Neural cell (in vitro differentiated cells): ENCODE measurements at regions not wholly inside any gene's neighbourhood (a gene's known extent, or its start where the extent isn't known, plus 50 kb on each side); places are given as distances from the start of the nearest gene placed in this dataset.

Experiments used
- H2AFZ ChIP-seq: fragments of 200-600, 300-800 bp; sonication (generic), shearing (Covaris generic); 2 replicates; pipeline ENCODE4 v1.6.0; 2014; ENCODE audit warnings: low read depth, mild to moderate bottlenecking, antibody characterized with exemption, low read length, moderate library complexity
- H3F3A ChIP-seq: fragments of 200-600 bp; shearing (Covaris generic); 2 replicates; pipeline ENCODE4 v1.6.1; 2016; ENCODE audit warnings: mild to moderate bottlenecking, moderate library complexity, mixed read lengths, antibody characterized with exemption, low read length; ENCODE audit not compliant: insufficient read depth, poor library complexity, severe bottlenecking
- H3K27ac ChIP-seq: fragments of 200-600, 300-800 bp; sonication (generic), shearing (Covaris generic); 2 replicates; pipeline ENCODE4 v1.5.1; 2014; ENCODE audit warnings: mild to moderate bottlenecking, low read length, moderate library complexity
- H3K27me3 ChIP-seq: fragments of 300-800, 200-600 bp; sonication (generic), shearing (Covaris generic); 2 replicates; pipeline ENCODE4 v1.6.0; 2014; ENCODE audit warnings: mild to moderate bottlenecking, low read depth, low read length, moderate library complexity; ENCODE audit not compliant: insufficient read depth
- H3K36me3 ChIP-seq: fragments of 300-800, 200-600 bp; sonication (generic), shearing (Covaris generic); 2 replicates; pipeline ENCODE4 v1.5.1; 2014; ENCODE audit warnings: mild to moderate bottlenecking, antibody characterized with exemption, low read length, moderate library complexity; ENCODE audit not compliant: insufficient read depth
- H3K4me2 ChIP-seq: fragments of 300-800, 200-600 bp; sonication (generic), shearing (Covaris generic); 2 replicates; pipeline ENCODE4 v1.6.0; 2014; ENCODE audit warnings: mild to moderate bottlenecking, low read length
- H3K4me3 ChIP-seq: fragments of 300-800, 200-600 bp; sonication (generic), shearing (Covaris generic); 2 replicates; pipeline ENCODE4 v1.5.1; 2014; ENCODE audit warnings: mild to moderate bottlenecking, low read length, moderate library complexity
- H3K79me2 ChIP-seq: fragments of 200-600 bp; shearing (Covaris generic); replicated peaks from 2 replicates; pipeline ENCODE4 v1.6.0; 2014; ENCODE audit warnings: mild to moderate bottlenecking, low read length, moderate library complexity; ENCODE audit not compliant: insufficient read depth
- H3K9ac ChIP-seq: fragments of 300-800, 200-600 bp; sonication (generic), shearing (Covaris generic); 2 replicates; pipeline ENCODE4 v1.6.1; 2016; ENCODE audit warnings: mild to moderate bottlenecking, low read length, mixed read lengths
- H3K9me2 ChIP-seq: fragments of 200-600 bp; shearing (Covaris generic); 2 replicates; pipeline ENCODE4 v1.6.1; 2016; ENCODE audit warnings: mild to moderate bottlenecking, low read length, mixed read lengths; ENCODE audit not compliant: insufficient read depth
- H3K9me3 ChIP-seq: fragments of 200-600, 300-800 bp; sonication (generic), shearing (Covaris generic); 2 replicates; pipeline ENCODE4 v1.6.1; 2016; ENCODE audit warnings: mild to moderate bottlenecking, mixed run types, low read length, moderate library complexity, mixed read lengths
- H4K20me1 ChIP-seq: fragments of 200-600 bp; shearing (Covaris generic); 2 replicates; pipeline ENCODE4 v1.6.1; 2016; ENCODE audit warnings: mild to moderate bottlenecking, mixed run types; ENCODE audit not compliant: insufficient read depth
- CTCF ChIP-seq: fragments of 450-650 bp; IDR thresholded peaks from 2 replicates; pipeline ENCODE4 v1.5.1; 2014; ENCODE audit warnings: antibody characterized with exemption, mild to moderate bottlenecking, moderate library complexity; ENCODE audit not compliant: poor library complexity, severe bottlenecking
- EP300 ChIP-seq: fragments of 450-650 bp; conservative IDR thresholded peaks from 2 replicates; pipeline ENCODE4 v1.6.1; 2014; ENCODE audit warnings: antibody characterized with exemption, mild to moderate bottlenecking, moderate library complexity; ENCODE audit not compliant: poor library complexity, severe bottlenecking
- EZH2 ChIP-seq: fragments of 200-600, 300-800 bp; shearing (Covaris generic), sonication (generic); IDR thresholded peaks from 2 replicates; pipeline ENCODE4 v1.6.1; 2014; ENCODE audit warnings: antibody characterized with exemption, low read length, borderline replicate concordance, mild to moderate bottlenecking; ENCODE audit not compliant: insufficient read depth, poor library complexity, severe bottlenecking
- MXI1 ChIP-seq: fragments of 450-650 bp; conservative IDR thresholded peaks from 2 replicates; pipeline ENCODE4 v1.6.1; 2014; ENCODE audit warnings: antibody characterized with exemption, mild to moderate bottlenecking; ENCODE audit not compliant: poor library complexity, severe bottlenecking
- POLR2AphosphoS5 ChIP-seq: IDR thresholded peaks from 2 replicates; pipeline ENCODE4 v1.6.1; 2012
- RAD21 ChIP-seq: fragments of 450-650 bp; conservative IDR thresholded peaks from 2 replicates; pipeline ENCODE4 v1.6.1; 2014; ENCODE audit warnings: antibody characterized with exemption, mild to moderate bottlenecking, moderate library complexity
- REST ChIP-seq: IDR thresholded peaks from 2 replicates; pipeline ENCODE4 v1.6.1; 2012; ENCODE audit warnings: borderline replicate concordance
- SMC3 ChIP-seq: fragments of 450-650 bp; conservative IDR thresholded peaks from 2 replicates; pipeline ENCODE4 v1.6.1; 2014; ENCODE audit warnings: antibody characterized with exemption, mild to moderate bottlenecking, moderate library complexity; ENCODE audit not compliant: poor library complexity
- TAF1 ChIP-seq: IDR thresholded peaks from 2 replicates; pipeline ENCODE4 v1.6.1; 2012; ENCODE audit warnings: low read depth

GRCh38 chr2:240226672-240227537 is 86.4 kb upstream of the OTOS start:
- Histone ChIP-seq H3K9me3 (peaks cover 11% of the 10 kb centered on the region), H4K20me1 (no peaks in the 10 kb centered on the region), H3F3A (no peaks in the 10 kb centered on the region), H2AFZ (no peak overlapping the region), H3K9ac (no peak overlapping the region), H3K4me2 (no peak overlapping the region), H3K27ac (no peak overlapping the region), H3K9me2 (no peaks in the 10 kb centered on the region), H3K27me3 (no peaks in the 10 kb centered on the region), H3K79me2 (no peaks in the 10 kb centered on the region), H3K36me3 (no peaks in the 10 kb centered on the region), H3K4me3 (no peak overlapping the region)
- no peak for TF ChIP-seq MXI1
- no peak for TF ChIP-seq RAD21
- no peak for TF ChIP-seq EZH2
- TF ChIP-seq CTCF, result no peak
- no peak for TF ChIP-seq REST
- no peak for TF ChIP-seq EP300
- no peak for TF ChIP-seq TAF1
- no peak for TF ChIP-seq POLR2AphosphoS5
- TF ChIP-seq SMC3, result no peak

GRCh38 chr2:240227538-240228428 is 87.3 kb upstream of the OTOS start:
- no peak overlapping the region for H3K9ac ChIP-seq
- H3K4me2 ChIP-seq, result no peak overlapping the region
- H3K27me3 ChIP-seq, result no peaks in the 10 kb centered on the region
- peaks cover 7% of the 10 kb centered on the region for H3K9me3 ChIP-seq
- H3K9me2 ChIP-seq, result no peaks in the 10 kb centered on the region
- TF ChIP-seq POLR2AphosphoS5 (no peak), MXI1 (no peak), EZH2 (no peak), REST (no peak)
- no peak overlapping the region for H3K27ac ChIP-seq
- H3K36me3 ChIP-seq, result no peaks in the 10 kb centered on the region
- no peak overlapping the region for H3K4me3 ChIP-seq
- H3F3A ChIP-seq, result no peaks in the 10 kb centered on the region
- no peaks in the 10 kb centered on the region for H3K79me2 ChIP-seq
- H2AFZ ChIP-seq, result no peak overlapping the region
- no peaks in the 10 kb centered on the region for H4K20me1 ChIP-seq
